HG03064 (cell line): ENCODE measurements at regions not wholly inside any gene's neighbourhood (a gene's known extent, or its start where the extent isn't known, plus 50 kb on each side); places are given as distances from the start of the nearest gene placed in this dataset.

Source experiments
- ATAC-seq: cut with Tn5 transposase; IDR thresholded peaks from one replicate; pipeline ENCODE4 v1.9.1; 2021; ENCODE audit warnings: low read depth; ENCODE audit not compliant: unreplicated experiment

- ATAC-seq: no peak
Measured at GRCh38 chr11:19382131-19382611, 141.4 kb upstream of the E2F8 start.

- ATAC-seq: no peak
Measured at GRCh38 chr11:19380375-19380774, 139.6 kb upstream of the E2F8 start.

GRCh38 chr11:19379465-19379864, 138.7 kb upstream of the E2F8 start:
- ATAC-seq: no peak

GRCh38 chr11:19378814-19379213, 138.1 kb upstream of the E2F8 start:
- no peak for ATAC-seq

- ATAC-seq: no peak
Measured at GRCh38 chr11:19377881-19378280, 137.1 kb upstream of the E2F8 start.

GRCh38 chr11:19375440-19375839, 134.7 kb upstream of the E2F8 start:
- no peak for ATAC-seq

- ATAC-seq: no peak
Measured at GRCh38 chr11:19374151-19374569, 133.4 kb upstream of the E2F8 start.

- ATAC-seq: no peak
Measured at GRCh38 chr11:19372381-19372780, 131.6 kb upstream of the E2F8 start.

- ATAC-seq: no peak
Measured at GRCh38 chr11:19370100-19370861, 129.5 kb upstream of the E2F8 start.

GRCh38 chr11:19368726-19369375, 128.1 kb upstream of the E2F8 start:
- no peak for ATAC-seq

- ATAC-seq: no peak
Measured at GRCh38 chr11:19366992-19367709, 126.4 kb upstream of the E2F8 start.

- no peak for ATAC-seq
Measured at GRCh38 chr11:19365743-19366410, 125.1 kb upstream of the E2F8 start.

GRCh38 chr11:19359221-19360000, 118.7 kb upstream of the E2F8 start:
- no peak for ATAC-seq

GRCh38 chr11:19357943-19358342, 117.2 kb upstream of the E2F8 start:
- ATAC-seq: no peak

GRCh38 chr11:19355601-19356000, 114.9 kb upstream of the E2F8 start:
- ATAC-seq: no peak

- no peak for ATAC-seq
Measured at GRCh38 chr11:19353287-19353850, 112.6 kb upstream of the E2F8 start.

GRCh38 chr11:19352771-19353160, 112.0 kb upstream of the E2F8 start:
- no peak for ATAC-seq

- no peak for ATAC-seq
Measured at GRCh38 chr11:19352072-19352770, 111.5 kb upstream of the E2F8 start.

- ATAC-seq: no peak
Measured at GRCh38 chr11:19351426-19351825, 110.7 kb upstream of the E2F8 start.
